ENCODE measurements at regions not wholly inside any gene's neighbourhood (a gene's known extent, or its start where the extent isn't known, plus 50 kb on each side); places are given as distances from the start of the nearest gene placed in this dataset.

GRCh38 chr20:60363698-60364097 is 405.5 kb downstream of the CDH26 start:
- Histone ChIP-seq H3K23ac (ENCODE audit: low read depth, low read length) (no peak overlapping the region), H2BK20ac (ENCODE audit: low read depth, low read length) (no peak overlapping the region), H2AK9ac (replicated peaks; ENCODE audit: low read depth, low read length, poor library complexity) (no peak overlapping the region), H3K27me3 (ENCODE audit: control insufficient read depth, insufficient read depth, low read length) (no peaks in the 10 kb centered on the region), H2AFZ (replicated peaks; ENCODE audit: low read length, poor library complexity) (no peak overlapping the region), H3K9ac (ENCODE audit: low read depth, low read length) (no peak overlapping the region), H3K14ac (replicated peaks; ENCODE audit: low read depth, low read length) (no peak overlapping the region), H2BK15ac (ENCODE audit: low read depth, low read length) (no peak overlapping the region), H3K4me3 (ENCODE audit: insufficient read depth, low read depth, low read length) (no peak overlapping the region), H3K18ac (ENCODE audit: low read depth, low read length) (no peak overlapping the region), H2BK5ac (ENCODE audit: low read depth, low read length, poor library complexity, severe bottlenecking) (no peak overlapping the region), H3K4me1 (ENCODE audit: control insufficient read depth, insufficient read depth, low read length) (no peaks in the 10 kb centered on the region), H3K9me1 (ENCODE audit: insufficient read depth, low read length) (no peaks in the 10 kb centered on the region), H4K8ac (ENCODE audit: low read depth in 2 of 2, low read length in 2 of 2) (no peak overlapping the region), H3K27ac (ENCODE audit: insufficient read depth, low read length) (no peak overlapping the region), H2BK120ac (ENCODE audit: low read depth, low read length) (no peak overlapping the region), H3K4ac (ENCODE audit: low read depth, low read length) (no peak overlapping the region), H4K20me1 (ENCODE audit: insufficient read depth, low read length) (no peaks in the 10 kb centered on the region), H2AK5ac (ENCODE audit: low read depth, low read length) (no peak overlapping the region), H4K5ac (ENCODE audit: low read depth, low read length) (no peak overlapping the region), H3K4me2 (ENCODE audit: low read depth, low read length) (no peak overlapping the region), H3K79me1 (ENCODE audit: low read depth in 1 of 2, low read length in 2 of 2) (no peaks in the 10 kb centered on the region), H3K56ac (ENCODE audit: extremely low read depth, insufficient read depth, low read length) (no peak overlapping the region), H3K9me3 (ENCODE audit: control insufficient read depth, insufficient read depth, low read length) (peaks cover 13% of the 10 kb centered on the region), H3K36me3 (ENCODE audit: control insufficient read depth, insufficient read depth, low read length) (no peaks in the 10 kb centered on the region), H4K91ac (ENCODE audit: insufficient read depth, low read depth, low read length) (no peak overlapping the region)
- BruUV-seq (replicated peaks): no TSS peak
- ATAC-seq (ENCODE audit: low read depth) (no peak), DNase-seq (no peak)
- dilution Hi-C loops (cut with HindIII; ENCODE audit: low sequenced_read_pairs, unreplicated experiment) (no loop called here), intact Hi-C loops (cut with micrococcal nuclease) (no loop called here), in situ Hi-C loops (cut with MboI; ENCODE audit: low sequenced_read_pairs) (no loop called here)
- WGBS, 2 experiments (ENCODE audit: extremely low coverage in 2 of 2, insufficient read length in 1 of 2): 87% methylated on average over 3 of the region's 12 CpGs; no CpG with 5 or more reads in 1 of the 2 experiments
- ChIA-PET POLR2A (ENCODE audit: unreplicated experiment) (no interaction called here), CTCF (interaction anchor here (0.6 kb wide), 1 partner anchor 894 kb away, joined by 3 read pairs; no protein-coding TSS in a partner anchor)
- TF ChIP-seq CHD1 (IDR thresholded peaks at IDR 0.05; ENCODE audit: low read depth, low read length) (no peak), MXI1 (IDR thresholded peaks at IDR 0.05; ENCODE audit: borderline replicate concordance, low read depth, low read length) (no peak), CTCF (conservative IDR thresholded peaks at IDR 0.05; ENCODE audit: low read depth, low read length) (no peak), RAD21 (IDR thresholded peaks at IDR 0.05; ENCODE audit: low read length) (no peak), RFX5 (IDR thresholded peaks at IDR 0.05; ENCODE audit: low read depth, low read length) (no peak), MAFK (IDR thresholded peaks at IDR 0.05; ENCODE audit: low read depth, low read length) (no peak), BHLHE40 (IDR thresholded peaks at IDR 0.05; ENCODE audit: low read depth, low read length) (no peak), FOS (IDR thresholded peaks at IDR 0.05; ENCODE audit: low read depth, low read length) (no peak), ELK1 (IDR thresholded peaks at IDR 0.05; ENCODE audit: borderline replicate concordance, low read depth, low read length) (no peak), CEBPB (IDR thresholded peaks at IDR 0.05; ENCODE audit: low read depth, low read length) (no peak), SMC3 (IDR thresholded peaks at IDR 0.05; ENCODE audit: low read depth, low read length) (no peak), RCOR1 (IDR thresholded peaks at IDR 0.05; ENCODE audit: insufficient replicate concordance, low read length) (no peak), MAZ (IDR thresholded peaks at IDR 0.05; ENCODE audit: borderline replicate concordance, low read depth, low read length) (no peak), POLR2A (IDR thresholded peaks at IDR 0.05; ENCODE audit: low read depth, low read length) (no peak), USF2 (IDR thresholded peaks at IDR 0.05; ENCODE audit: low read depth, low read length) (no peak)
